ENCODE measurements at regions not wholly inside any gene's neighbourhood (a gene's known extent, or its start where the extent isn't known, plus 50 kb on each side); places are given as distances from the start of the nearest gene placed in this dataset.

- TF ChIP-seq, protein P1, sequence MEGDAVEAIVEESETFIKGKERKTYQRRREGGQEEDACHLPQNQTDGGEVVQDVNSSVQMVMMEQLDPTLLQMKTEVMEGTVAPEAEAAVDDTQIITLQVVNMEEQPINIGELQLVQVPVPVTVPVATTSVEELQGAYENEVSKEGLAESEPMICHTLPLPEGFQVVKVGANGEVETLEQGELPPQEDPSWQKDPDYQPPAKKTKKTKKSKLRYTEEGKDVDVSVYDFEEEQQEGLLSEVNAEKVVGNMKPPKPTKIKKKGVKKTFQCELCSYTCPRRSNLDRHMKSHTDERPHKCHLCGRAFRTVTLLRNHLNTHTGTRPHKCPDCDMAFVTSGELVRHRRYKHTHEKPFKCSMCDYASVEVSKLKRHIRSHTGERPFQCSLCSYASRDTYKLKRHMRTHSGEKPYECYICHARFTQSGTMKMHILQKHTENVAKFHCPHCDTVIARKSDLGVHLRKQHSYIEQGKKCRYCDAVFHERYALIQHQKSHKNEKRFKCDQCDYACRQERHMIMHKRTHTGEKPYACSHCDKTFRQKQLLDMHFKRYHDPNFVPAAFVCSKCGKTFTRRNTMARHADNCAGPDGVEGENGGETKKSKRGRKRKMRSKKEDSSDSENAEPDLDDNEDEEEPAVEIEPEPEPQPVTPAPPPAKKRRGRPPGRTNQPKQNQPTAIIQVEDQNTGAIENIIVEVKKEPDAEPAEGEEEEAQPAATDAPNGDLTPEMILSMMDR (IDR thresholded peaks at IDR 0.05): no peak
- Histone ChIP-seq H3K9me3 (no peaks in the 10 kb centered on the region), H3K4me3 (no peak overlapping the region), H3K27me3 (no peaks in the 10 kb centered on the region), H3K36me3 (no peaks in the 10 kb centered on the region), H3K27ac (no peak overlapping the region), H3K9ac (ENCODE audit: low read depth in 2 of 2, low read length in 2 of 2) (no peak overlapping the region), H3K4me1 (no peaks in the 10 kb centered on the region)
- no peak for DNase-seq
- intact Hi-C loops (cut with DNase I): no loop called here
Measured at GRCh38 chr7:131972251-131972650, 415.8 kb upstream of the PODXL start.

GRCh38 chr7:131970602-131971001, 414.2 kb upstream of the PODXL start:
- no peak overlapping the region for H3K27ac ChIP-seq
- DNase-seq: no peak
- no peaks in the 10 kb centered on the region for H3K4me1 ChIP-seq
- intact Hi-C loops (cut with DNase I): no loop called here
- no peak overlapping the region for H3K9ac ChIP-seq (ENCODE audit: low read depth in 2 of 2, low read length in 2 of 2)
- no peak overlapping the region for H3K4me3 ChIP-seq
- no peaks in the 10 kb centered on the region for H3K27me3 ChIP-seq
- TF ChIP-seq, protein P1 (IDR thresholded peaks at IDR 0.05): no peak
- H3K36me3 ChIP-seq: no peaks in the 10 kb centered on the region
- no peaks in the 10 kb centered on the region for H3K9me3 ChIP-seq

GRCh38 chr7:131969560-131969959, 413.1 kb upstream of the PODXL start:
- Histone ChIP-seq H3K27ac (no peak overlapping the region), H3K4me3 (no peak overlapping the region), H3K9ac (ENCODE audit: low read depth in 2 of 2, low read length in 2 of 2) (no peak overlapping the region), H3K4me1 (no peaks in the 10 kb centered on the region), H3K27me3 (no peaks in the 10 kb centered on the region), H3K9me3 (no peaks in the 10 kb centered on the region), H3K36me3 (no peaks in the 10 kb centered on the region)
- intact Hi-C loops (cut with DNase I): no loop called here
- no peak for DNase-seq
- TF ChIP-seq, protein P1 (IDR thresholded peaks at IDR 0.05): no peak

DNA sequence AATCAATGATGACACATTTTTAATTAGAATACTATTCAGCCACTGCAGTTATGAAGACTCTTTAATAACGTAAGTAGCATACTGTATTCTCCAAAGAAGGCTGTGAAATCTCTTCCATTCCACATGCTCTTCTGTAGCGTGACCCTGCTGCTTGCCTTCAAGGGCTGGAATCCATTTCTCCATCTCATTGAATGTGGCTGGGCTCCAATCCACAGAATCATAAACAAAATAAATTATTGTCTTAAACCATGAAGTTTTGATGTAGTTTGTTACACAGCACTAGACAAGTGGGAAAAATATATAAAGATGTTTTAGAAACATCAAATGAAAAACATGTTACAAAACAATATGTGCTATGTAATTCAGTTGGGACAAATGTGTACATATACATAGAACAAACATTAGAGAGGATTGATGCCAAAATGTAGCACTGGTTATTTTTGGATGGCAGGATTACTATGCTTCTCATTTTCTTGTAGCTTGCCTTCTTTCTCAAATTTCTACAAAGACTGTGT, 410.8 kb upstream of the PODXL start:
- intact Hi-C loops (cut with DNase I): no loop called here
- Histone ChIP-seq H3K27ac (no peak overlapping the region), H3K27me3 (no peaks in the 10 kb centered on the region), H3K9me3 (no peaks in the 10 kb centered on the region), H3K9ac (ENCODE audit: low read depth in 2 of 2, low read length in 2 of 2) (no peak overlapping the region), H3K4me3 (no peak overlapping the region), H3K4me1 (no peaks in the 10 kb centered on the region), H3K36me3 (no peaks in the 10 kb centered on the region)
- TF ChIP-seq, protein P1 (IDR thresholded peaks at IDR 0.05): no peak
- no peak for DNase-seq

GRCh38 chr7:131964203-131964602, 407.8 kb upstream of the PODXL start:
- no peaks in the 10 kb centered on the region for H3K4me1 ChIP-seq
- no peak overlapping the region for H3K4me3 ChIP-seq
- no peaks in the 10 kb centered on the region for H3K27me3 ChIP-seq
- no peak for DNase-seq
- TF ChIP-seq, protein P1 (IDR thresholded peaks at IDR 0.05): no peak
- no peak overlapping the region for H3K27ac ChIP-seq
- H3K9me3 ChIP-seq: no peaks in the 10 kb centered on the region
- H3K9ac ChIP-seq (ENCODE audit: low read depth in 2 of 2, low read length in 2 of 2): no peak overlapping the region
- intact Hi-C loops (cut with DNase I): no loop called here
- no peaks in the 10 kb centered on the region for H3K36me3 ChIP-seq
